Common myeloid progenitor, CD34-positive (primary cell): ENCODE measurements at regions not wholly inside any gene's neighbourhood (a gene's known extent, or its start where the extent isn't known, plus 50 kb on each side); places are given as distances from the start of the nearest gene placed in this dataset.

Source experiments
- CTCF ChIA-PET: fragments of 350-600 bp; sonication (Branson Sonifier 250); formaldehyde crosslinking; loops from one replicate; lab custom pipeline; 2021; ENCODE audit warnings: antibody characterized with exemption; lab: Charles Lee
- POLR2A ChIA-PET: fragments of 350-600 bp; sonication (Branson Sonifier 250); formaldehyde crosslinking; loops from one replicate; lab custom pipeline; 2021; ENCODE audit warnings: antibody characterized with exemption; lab: Charles Lee
- DNase-seq, 3 donors: peaks; one replicate each; pipeline versions ENCODE4 v3.0.0 to v3.0.0-alpha.2; 2013
- H3K27ac ChIP-seq, 2 experiments: 1 replicate in 1 of 2; 2 replicates in 1 of 2; pipeline ENCODE4 v1.7.0; 2013; ENCODE audit warnings: inconsistent platforms in 2 of 2, low read length in 2 of 2, mild to moderate bottlenecking in 2 of 2, low read depth in 1 of 2, moderate library complexity in 1 of 2; ENCODE audit not compliant: severe bottlenecking in 2 of 2, insufficient read depth in 1 of 2, poor library complexity in 1 of 2
- H3K27me3 ChIP-seq, 5 experiments: replicated peaks in 2 of 5; 1 replicate in 3 of 5; 2 replicates in 2 of 5; pipeline versions ENCODE4 v1.6.1 to v1.7.0; 2013; ENCODE audit warnings: low read length in 4 of 5, mild to moderate bottlenecking in 2 of 5, moderate library complexity in 2 of 5, inconsistent platforms in 1 of 5; ENCODE audit not compliant: insufficient read depth in 5 of 5, control insufficient read depth in 4 of 5
- H3K36me3 ChIP-seq, 4 experiments: 1 replicate in 2 of 4; 2 replicates in 2 of 4; pipeline versions ENCODE4 v1.6.1 to v1.7.0; 2013; ENCODE audit warnings: low read length in 3 of 4, control low read depth in 1 of 4, mild to moderate bottlenecking in 1 of 4; ENCODE audit not compliant: control insufficient read depth in 4 of 4, insufficient read depth in 4 of 4
- H3K4me1 ChIP-seq, 4 experiments: 1 replicate in 3 of 4; 2 replicates in 1 of 4; pipeline versions ENCODE4 v1.6.1 to v1.7.1; 2013; ENCODE audit warnings: low read length in 3 of 4, mild to moderate bottlenecking in 3 of 4, control low read depth in 1 of 4, inconsistent platforms in 1 of 4, moderate library complexity in 1 of 4; ENCODE audit not compliant: control insufficient read depth in 4 of 4, insufficient read depth in 4 of 4; ENCODE audit errors: control extremely low read depth in 1 of 4
- H3K4me3 ChIP-seq, 7 experiments: 1 replicate in 4 of 7; 2 replicates in 3 of 7; pipeline versions ENCODE4 v1.5.1 to v1.7.0; 2013; ENCODE audit warnings: mild to moderate bottlenecking in 7 of 7, low read length in 6 of 7, moderate library complexity in 6 of 7, inconsistent platforms in 2 of 7, low read depth in 2 of 7, control low read depth in 1 of 7; ENCODE audit not compliant: insufficient read depth in 4 of 7, control insufficient read depth in 1 of 7; ENCODE audit errors: extremely low read depth in 1 of 7
- H3K9me3 ChIP-seq, 5 experiments: 1 replicate in 4 of 5; 2 replicates in 1 of 5; pipeline versions ENCODE4 v1.6.1 to v1.7.1; 2013; ENCODE audit warnings: low read length in 4 of 5, mild to moderate bottlenecking in 2 of 5, inconsistent platforms in 1 of 5, low read depth in 1 of 5, moderate library complexity in 1 of 5; ENCODE audit not compliant: control insufficient read depth in 4 of 5, insufficient read depth in 2 of 5; ENCODE audit errors: control extremely low read depth in 1 of 5
- WGBS: methylation state at CpG from one replicate; pipeline ENCODE4 v1.1.5; 2013; ENCODE audit not compliant: insufficient coverage; 5-methylcytosine and 5-hydroxymethylcytosine counted together

DNA sequence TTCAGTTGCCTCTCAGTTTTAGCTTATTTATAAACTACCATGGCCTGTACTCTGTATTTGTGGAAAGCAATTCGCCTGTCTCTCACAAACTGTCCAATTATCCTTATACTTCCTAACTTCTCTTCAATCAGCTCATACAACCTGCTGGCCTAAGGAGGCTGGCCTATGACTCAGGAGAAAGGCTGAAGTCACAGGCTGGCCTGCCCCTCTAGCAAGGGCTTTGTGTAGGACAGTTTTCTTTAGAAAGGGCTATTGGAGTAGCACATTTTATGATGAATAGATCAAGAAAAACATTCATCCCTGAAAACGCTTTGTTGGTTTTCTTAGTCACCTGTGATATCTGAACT, 988.7 kb upstream of the ARRDC3 start:
- no peak overlapping the region for H3K27ac ChIP-seq
- 80% methylated on average over 1 of the region's 2 CpGs for WGBS
- no peaks in the 10 kb centered on the region for H3K27me3 ChIP-seq
- DNase-seq = no peak
- H3K9me3 ChIP-seq = peaks cover 0 to 1% (median 0%) of the 10 kb centered on the region in 5 experiments
- POLR2A ChIA-PET = no interaction called here
- CTCF ChIA-PET = no interaction called here
- H3K4me1 ChIP-seq = no peaks in the 10 kb centered on the region
- no peaks in the 10 kb centered on the region for H3K36me3 ChIP-seq
- no peak overlapping the region for H3K4me3 ChIP-seq

- no peak for DNase-seq
- ChIA-PET POLR2A (no interaction called here), CTCF (no interaction called here)
- no peaks in the 10 kb centered on the region for H3K36me3 ChIP-seq
- peaks cover 0 to 1% (median 0%) of the 10 kb centered on the region in 5 experiments for H3K9me3 ChIP-seq
- 100% methylated on average over 1 of the region's 3 CpGs for WGBS
- no peak overlapping the region for H3K4me3 ChIP-seq
- H3K27me3 ChIP-seq = no peaks in the 10 kb centered on the region
- no peak overlapping the region for H3K27ac ChIP-seq
- no peaks in the 10 kb centered on the region for H3K4me1 ChIP-seq
Observed at GRCh38 chr5:92371171-92371888, 988.2 kb upstream of the ARRDC3 start.

- no CpG with 5 or more reads among the region's 3 CpGs for WGBS
- Histone ChIP-seq H3K4me3 (no peak overlapping the region), H3K27ac (no peak overlapping the region), H3K9me3 (peaks cover 0 to 1% (median 0%) of the 10 kb centered on the region in 5 experiments), H3K27me3 (no peaks in the 10 kb centered on the region), H3K36me3 (no peaks in the 10 kb centered on the region), H3K4me1 (no peaks in the 10 kb centered on the region)
- CTCF ChIA-PET = no interaction called here
- POLR2A ChIA-PET = no interaction called here
- no peak for DNase-seq
Observed at GRCh38 chr5:92370032-92370431, 986.9 kb upstream of the ARRDC3 start.

- DNase-seq = no peak
- Histone ChIP-seq H3K27me3 (no peaks in the 10 kb centered on the region), H3K27ac (no peak overlapping the region), H3K4me3 (no peak overlapping the region), H3K36me3 (no peaks in the 10 kb centered on the region), H3K9me3 (peaks cover 0 to 1% (median 0%) of the 10 kb centered on the region in 5 experiments), H3K4me1 (no peaks in the 10 kb centered on the region)
- no CpG with 5 or more reads among the region's 1 CpG for WGBS
- ChIA-PET CTCF (no interaction called here), POLR2A (no interaction called here)
Observed at GRCh38 chr5:92369587-92369986, 986.5 kb upstream of the ARRDC3 start.

DNA sequence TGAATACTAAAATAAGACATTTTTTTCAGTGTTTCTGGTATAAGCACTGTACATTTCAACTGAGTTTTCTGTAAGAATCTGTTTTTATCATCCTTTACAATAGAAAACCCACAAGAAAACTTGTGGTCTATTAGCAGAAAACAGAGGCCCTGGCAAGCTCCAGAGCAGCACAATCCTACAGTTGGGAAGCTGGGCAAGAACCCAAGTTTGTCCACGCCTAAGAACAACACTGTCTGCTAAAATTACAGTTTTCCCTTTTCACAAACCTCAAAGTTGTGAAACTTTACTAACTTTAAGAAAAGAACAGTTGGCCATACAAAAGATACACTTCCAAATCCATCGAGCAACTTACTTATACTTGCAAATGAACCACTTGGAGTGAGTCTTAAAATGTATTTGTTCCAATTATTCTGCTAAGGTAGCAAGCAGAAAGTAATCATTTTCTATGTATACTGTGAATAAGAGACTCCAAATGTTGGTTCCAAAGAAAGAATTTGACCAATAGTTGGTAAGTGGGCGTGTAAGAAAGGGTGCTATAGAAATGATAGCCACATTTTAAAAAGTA, 982.0 kb upstream of the ARRDC3 start:
- WGBS = 90% methylated on average over 2 of the region's 3 CpGs
- Histone ChIP-seq H3K27me3 (no peaks in the 10 kb centered on the region), H3K27ac (no peak overlapping the region), H3K9me3 (peaks cover 0 to 1% (median 0%) of the 10 kb centered on the region in 5 experiments), H3K36me3 (no peaks in the 10 kb centered on the region), H3K4me1 (no peaks in the 10 kb centered on the region), H3K4me3 (no peak overlapping the region)
- DNase-seq = no peak
- ChIA-PET POLR2A (no interaction called here), CTCF (no interaction called here)

- DNase-seq = no peak
- H3K4me3 ChIP-seq = no peak overlapping the region
- 90% methylated on average over 2 of the region's 5 CpGs for WGBS
- ChIA-PET CTCF (no interaction called here), POLR2A (no interaction called here)
- no peaks in the 10 kb centered on the region for H3K4me1 ChIP-seq
- no peaks in the 10 kb centered on the region for H3K36me3 ChIP-seq
- H3K9me3 ChIP-seq = no peaks in the 10 kb centered on the region
- no peaks in the 10 kb centered on the region for H3K27me3 ChIP-seq
- H3K27ac ChIP-seq = no peak overlapping the region
Observed at GRCh38 chr5:92353107-92354030, 970.3 kb upstream of the ARRDC3 start.

- DNase-seq = no peak
- 100% methylated on average over 1 of the region's 2 CpGs for WGBS
- ChIA-PET CTCF (no interaction called here), POLR2A (no interaction called here)
- H3K4me1 ChIP-seq = no peaks in the 10 kb centered on the region
- no peaks in the 10 kb centered on the region for H3K9me3 ChIP-seq
- no peaks in the 10 kb centered on the region for H3K27me3 ChIP-seq
- no peak overlapping the region for H3K27ac ChIP-seq
- H3K36me3 ChIP-seq = no peaks in the 10 kb centered on the region
- H3K4me3 ChIP-seq = no peak overlapping the region
Observed at GRCh38 chr5:92337772-92338234, 954.7 kb upstream of the ARRDC3 start.
